DOHH2 (cell line): ENCODE measurements at regions not wholly inside any gene's neighbourhood (a gene's known extent, or its start where the extent isn't known, plus 50 kb on each side); places are given as distances from the start of the nearest gene placed in this dataset.

Source experiments
- H3F3A ChIP-seq: fragments of 200-600 bp; sonication (generic), shearing (Covaris generic); 2 replicates; pipeline ENCODE4 v1.6.0; 2016; ENCODE audit warnings: antibody characterized with exemption, mild to moderate bottlenecking; ENCODE audit not compliant: control insufficient read depth, insufficient read depth
- H3K27ac ChIP-seq: fragments of 200-600 bp; sonication (generic); 2 replicates; pipeline ENCODE4 v1.5.1; 2014; ENCODE audit warnings: low read depth, mild to moderate bottlenecking, low read length, moderate library complexity
- H3K27me3 ChIP-seq: fragments of 200-600 bp; sonication (generic); 2 replicates; pipeline ENCODE4 v1.6.1; 2014; ENCODE audit warnings: mild to moderate bottlenecking, low read length, mixed read lengths; ENCODE audit not compliant: control insufficient read depth
- H3K36me3 ChIP-seq: fragments of 200-600 bp; sonication (generic); 2 replicates; pipeline ENCODE4 v1.6.1; 2014; ENCODE audit warnings: mild to moderate bottlenecking, low read length, moderate library complexity, mixed read lengths; ENCODE audit not compliant: control insufficient read depth
- H3K4me1 ChIP-seq: fragments of 200-600 bp; sonication (generic); 2 replicates; pipeline ENCODE4 v1.6.1; 2014; ENCODE audit warnings: mild to moderate bottlenecking, low read length, mixed read lengths; ENCODE audit not compliant: control insufficient read depth
- H3K4me2 ChIP-seq: fragments of 200-600 bp; sonication (generic); 2 replicates; pipeline ENCODE4 v1.6.0; 2014; ENCODE audit warnings: mild to moderate bottlenecking, low read length, moderate library complexity
- H3K4me3 ChIP-seq: fragments of 200-600 bp; sonication (generic); 2 replicates; pipeline ENCODE4 v1.5.1; 2014; ENCODE audit warnings: mild to moderate bottlenecking, low read length, mixed read lengths
- H3K79me2 ChIP-seq: fragments of 200-600 bp; sonication (generic); 2 replicates; pipeline ENCODE4 v1.6.1; 2014; ENCODE audit warnings: mild to moderate bottlenecking, low read length, mixed read lengths; ENCODE audit not compliant: control insufficient read depth
- H3K9me2 ChIP-seq: fragments of 200-600 bp; sonication (generic); replicated peaks from 2 replicates; pipeline ENCODE4 v1.6.1; 2014; ENCODE audit warnings: mild to moderate bottlenecking, low read length, mixed read lengths; ENCODE audit not compliant: control insufficient read depth
- H3K9me3 ChIP-seq: fragments of 200-600 bp; sonication (generic); 2 replicates; pipeline ENCODE4 v1.6.1; 2014; ENCODE audit warnings: antibody characterized with exemption, low read length, mixed read lengths; ENCODE audit not compliant: control insufficient read depth, insufficient read depth
- H4K20me1 ChIP-seq: fragments of 200-600 bp; sonication (generic); 2 replicates; pipeline ENCODE4 v1.6.0; 2014; ENCODE audit warnings: low read depth, mild to moderate bottlenecking, antibody characterized with exemption, low read length, moderate library complexity; ENCODE audit not compliant: control insufficient read depth, insufficient read depth
- CTCF ChIP-seq: fragments of 200-600 bp; sonication (generic); IDR thresholded peaks from one replicate; pipeline ENCODE4 v1.5.1; 2014; ENCODE audit warnings: antibody characterized with exemption, mild to moderate bottlenecking, low read depth, low read length; ENCODE audit not compliant: poor library complexity, severe bottlenecking
- EZH2phosphoT487 ChIP-seq: fragments of 200-600 bp; sonication (generic); IDR thresholded peaks from 2 replicates; pipeline ENCODE4 v1.6.1; 2017; ENCODE audit warnings: borderline replicate concordance, mild to moderate bottlenecking, antibody characterized with exemption, low read length, moderate library complexity, mixed read lengths

- no peaks in the 10 kb centered on the region for H3K9me2 ChIP-seq
- H3K4me3 ChIP-seq, result no peak overlapping the region
- H3K27ac ChIP-seq, result no peak overlapping the region
- H3K36me3 ChIP-seq, result no peaks in the 10 kb centered on the region
- H4K20me1 ChIP-seq, result no peaks in the 10 kb centered on the region
- no peaks in the 10 kb centered on the region for H3K79me2 ChIP-seq
- H3K27me3 ChIP-seq, result peaks cover 10% of the 10 kb centered on the region
- no peaks in the 10 kb centered on the region for H3K4me1 ChIP-seq
- no peaks in the 10 kb centered on the region for H3K9me3 ChIP-seq
- no peak for TF ChIP-seq EZH2phosphoT487
- TF ChIP-seq CTCF, result no peak
- no peak overlapping the region for H3K4me2 ChIP-seq
- no peaks in the 10 kb centered on the region for H3F3A ChIP-seq
Observed at GRCh38 chr20:58103961-58104360, 124.5 kb downstream of the ANKRD60 start.

DNA sequence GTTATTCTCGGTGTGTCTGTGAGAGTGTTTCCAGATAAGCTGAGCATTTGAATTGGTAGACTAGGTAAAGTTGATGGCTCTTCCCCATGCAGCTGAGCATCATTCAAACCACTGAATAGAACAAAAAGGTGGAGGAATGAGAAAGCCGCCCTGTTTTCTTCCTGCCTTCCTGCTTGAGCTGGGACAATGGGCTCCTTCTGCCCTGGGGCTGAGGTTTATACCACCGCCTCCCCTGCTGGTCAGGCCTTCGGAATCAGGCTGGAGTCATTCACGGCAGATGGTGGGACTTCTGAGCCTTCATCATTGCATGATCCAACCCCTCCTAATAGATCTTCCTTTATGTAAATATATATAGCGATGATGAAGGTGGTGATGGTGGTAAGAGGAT is 124.9 kb downstream of the ANKRD60 start:
- Histone ChIP-seq H3K4me1 (no peaks in the 10 kb centered on the region), H3K4me3 (no peak overlapping the region), H3K9me2 (no peaks in the 10 kb centered on the region), H3K4me2 (no peak overlapping the region), H3K79me2 (no peaks in the 10 kb centered on the region), H3K27ac (no peak overlapping the region), H3F3A (no peaks in the 10 kb centered on the region), H3K36me3 (no peaks in the 10 kb centered on the region), H3K27me3 (peaks cover 5% of the 10 kb centered on the region), H3K9me3 (no peaks in the 10 kb centered on the region), H4K20me1 (no peaks in the 10 kb centered on the region)
- TF ChIP-seq CTCF, result no peak
- TF ChIP-seq EZH2phosphoT487, result no peak

DNA sequence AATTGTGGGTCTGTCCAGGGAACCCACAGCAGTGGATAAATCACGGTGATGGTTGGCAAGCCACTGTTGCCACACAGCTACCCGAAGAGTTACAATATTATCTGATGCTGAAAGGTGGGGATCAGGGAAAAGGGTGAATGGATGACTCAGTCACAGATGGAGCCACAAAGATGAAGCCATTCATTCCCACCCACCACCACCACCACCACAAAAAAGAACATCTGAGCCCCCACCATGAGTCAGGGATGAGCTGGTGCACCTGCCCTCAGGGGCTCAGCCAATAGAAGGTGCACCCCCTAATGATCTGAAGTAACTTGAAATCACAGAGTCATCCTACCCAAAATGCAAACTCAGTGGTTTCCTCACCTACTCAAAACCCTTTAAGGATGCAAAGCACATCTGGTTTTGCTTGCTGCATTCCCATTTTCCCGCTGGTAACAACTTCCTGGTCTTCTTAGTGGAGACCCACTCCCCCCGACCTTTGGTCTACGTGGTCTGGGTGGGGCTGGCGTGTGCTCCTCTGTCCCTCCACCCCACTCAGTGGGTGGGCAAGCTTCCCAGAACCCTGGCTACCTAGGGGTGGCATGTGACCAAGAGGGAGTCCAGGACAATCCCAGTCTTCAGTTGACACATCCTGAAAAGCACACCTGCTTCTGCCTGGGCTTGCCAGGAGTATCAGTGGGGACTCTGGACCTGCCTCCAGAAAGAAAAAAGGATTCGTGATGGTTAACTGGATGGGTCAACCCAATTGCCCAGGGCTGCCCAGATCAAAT is 125.5 kb downstream of the ANKRD60 start:
- H4K20me1 ChIP-seq, result no peaks in the 10 kb centered on the region
- H3K36me3 ChIP-seq, result no peaks in the 10 kb centered on the region
- no peaks in the 10 kb centered on the region for H3K79me2 ChIP-seq
- H3K9me3 ChIP-seq, result no peaks in the 10 kb centered on the region
- H3K9me2 ChIP-seq, result no peaks in the 10 kb centered on the region
- H3F3A ChIP-seq, result no peaks in the 10 kb centered on the region
- H3K4me2 ChIP-seq, result no peak overlapping the region
- no peaks in the 10 kb centered on the region for H3K27me3 ChIP-seq
- no peaks in the 10 kb centered on the region for H3K4me1 ChIP-seq
- H3K27ac ChIP-seq, result no peak overlapping the region
- TF ChIP-seq EZH2phosphoT487 (no peak), CTCF (no peak)
- H3K4me3 ChIP-seq, result no peak overlapping the region
